Coronary artery (tissue), 2 donors: ENCODE measurements at regions not wholly inside any gene's neighbourhood (a gene's known extent, or its start where the extent isn't known, plus 50 kb on each side); places are given as distances from the start of the nearest gene placed in this dataset.

Experiments used
- DNase-seq: peaks from one replicate; pipeline ENCODE4 v3.0.0-alpha.2; 2017; ENCODE audit warnings: low spot score
- H3K27ac ChIP-seq, 2 donors: fragments of 200-600 bp; sonication (generic); one replicate each; pipeline ENCODE4 v1.5.1; 2016 to 2019
- H3K4me3 ChIP-seq: fragments of 200-600 bp; sonication (generic); 2 replicates; pipeline ENCODE4 v1.5.1; 2016; ENCODE audit warnings: mild to moderate bottlenecking, moderate library complexity
- CTCF ChIP-seq: fragments of 200-600 bp; sonication (generic); IDR thresholded peaks from one replicate; pipeline ENCODE4 v1.5.1; 2019; ENCODE audit warnings: antibody characterized with exemption

GRCh38 chr5:143470120-143470519 lies 66.6 kb upstream of the NR3C1 start:
- TF ChIP-seq CTCF, result no peak
- no peak for DNase-seq
- H3K27ac ChIP-seq, result no peak overlapping the region
- no peak overlapping the region for H3K4me3 ChIP-seq

- H3K4me3 ChIP-seq, result no peak overlapping the region
- TF ChIP-seq CTCF, result no peak
- DNase-seq, result no peak
- no peak overlapping the region for H3K27ac ChIP-seq
These were observed 65.6 kb upstream of the NR3C1 start for GRCh38 chr5:143469125-143469524.

GRCh38 chr5:143466632-143467031 lies 63.1 kb upstream of the NR3C1 start:
- TF ChIP-seq CTCF, result no peak

GRCh38 chr5:143464723-143465490 lies 61.4 kb upstream of the NR3C1 start:
- TF ChIP-seq CTCF, result no peak
- DNase-seq, result no peak
- no peak overlapping the region for H3K4me3 ChIP-seq
- no peak overlapping the region for H3K27ac ChIP-seq

More at GRCh38 chr5:143466632-143467031, 63.1 kb upstream of the NR3C1 start:
- H3K4me3 ChIP-seq, result no peak overlapping the region
- no peak overlapping the region for H3K27ac ChIP-seq
- no peak for DNase-seq

- TF ChIP-seq CTCF, result no peak
- Histone ChIP-seq H3K27ac (no peak overlapping the region), H3K4me3 (no peak overlapping the region)
- DNase-seq, result no peak
These were observed 58.9 kb upstream of the NR3C1 start for GRCh38 chr5:143462431-143462830.

- no peak overlapping the region for H3K4me3 ChIP-seq
- no peak overlapping the region for H3K27ac ChIP-seq
- no peak for TF ChIP-seq CTCF
- DNase-seq, result no peak
These were observed 55.9 kb upstream of the NR3C1 start for GRCh38 chr5:143459433-143459832.

- H3K27ac ChIP-seq, result no peak overlapping the region
- no peak for TF ChIP-seq CTCF
- DNase-seq, result no peak
- H3K4me3 ChIP-seq, result no peak overlapping the region
These were observed 53.6 kb upstream of the NR3C1 start for GRCh38 chr5:143456952-143457547.
